ENCODE measurements at regions not wholly inside any gene's neighbourhood (a gene's known extent, or its start where the extent isn't known, plus 50 kb on each side); places are given as distances from the start of the nearest gene placed in this dataset.

DNA sequence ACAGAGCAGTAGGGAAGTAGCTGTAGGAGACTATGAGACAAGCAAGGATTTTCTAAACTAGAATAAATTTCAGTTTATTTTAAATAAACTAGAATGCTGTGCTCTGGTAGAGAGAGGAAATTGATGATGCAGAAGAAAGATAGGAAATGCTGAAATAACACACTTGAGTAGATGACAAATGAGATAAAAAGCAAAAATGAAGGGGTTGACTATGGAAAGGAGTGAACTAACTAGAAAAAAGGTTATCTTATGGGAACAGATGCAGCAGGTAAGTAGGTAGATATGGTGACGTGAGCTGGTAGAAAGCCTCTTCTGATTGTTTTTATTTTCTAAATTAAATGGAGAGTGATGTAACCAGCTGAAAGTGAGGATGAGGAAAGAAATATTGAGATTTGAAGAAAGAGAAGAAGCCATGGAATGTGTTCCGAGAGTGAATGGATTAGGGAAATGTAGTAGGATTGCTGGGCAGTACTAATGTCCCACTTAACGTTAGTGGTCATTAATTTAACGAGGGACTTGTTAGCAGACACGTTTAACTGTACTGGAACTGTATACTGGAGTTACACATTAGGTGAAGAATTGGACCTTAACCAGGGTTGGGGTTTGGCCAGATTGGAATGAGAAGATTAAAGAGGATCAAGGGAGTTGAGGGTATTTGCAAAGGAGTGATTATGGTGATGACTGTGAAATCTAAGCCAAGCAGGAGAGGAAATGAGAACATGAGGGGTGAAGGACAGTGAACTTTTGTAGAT, 196.5 kb downstream of the TANC2 start:
- no peak overlapping the region for H3K9ac ChIP-seq (ENCODE audit: low read depth in 1 of 2, low read length in 2 of 2)
- H3K36me3 ChIP-seq (ENCODE audit: control insufficient read depth in 1 of 2, insufficient read depth in 2 of 2, low read length in 2 of 2): no peaks in the 10 kb centered on the region
- H3K27ac ChIP-seq (ENCODE audit: low read depth, low read length): no peak overlapping the region
- no peaks in the 10 kb centered on the region for H3K27me3 ChIP-seq (ENCODE audit: control insufficient read depth in 1 of 2, insufficient read depth in 2 of 2, low read length in 2 of 2)
- no peaks in the 10 kb centered on the region for H3K9me3 ChIP-seq (ENCODE audit: control insufficient read depth in 1 of 2, low read length in 2 of 2)
- no peak overlapping the region for H3K4me3 ChIP-seq (ENCODE audit: low read depth in 1 of 2, low read length in 2 of 2)
- no peaks in the 10 kb centered on the region for H3K4me1 ChIP-seq (ENCODE audit: control insufficient read depth in 1 of 2, insufficient read depth in 2 of 2, low read length in 2 of 2)

DNA sequence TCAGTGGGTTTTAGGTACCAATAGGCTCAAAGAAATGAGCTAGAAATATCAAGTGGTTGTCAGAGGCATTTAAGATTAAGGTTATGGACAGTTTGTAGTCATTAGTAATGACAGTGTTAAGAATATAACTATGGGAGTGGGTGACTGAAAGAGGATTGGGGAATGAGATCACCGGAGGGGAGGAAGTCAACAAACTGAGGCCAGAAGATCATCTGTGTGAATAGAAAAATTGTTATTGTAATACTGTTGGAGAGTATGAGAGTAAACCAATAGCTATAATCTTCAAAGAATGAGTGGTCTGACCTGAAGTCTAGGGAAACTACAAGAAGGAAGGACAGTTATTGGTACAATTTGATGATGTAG, 197.1 kb downstream of the TANC2 start:
- H3K36me3 ChIP-seq (ENCODE audit: control insufficient read depth in 1 of 2, insufficient read depth in 2 of 2, low read length in 2 of 2): no peaks in the 10 kb centered on the region
- no peak overlapping the region for H3K27ac ChIP-seq (ENCODE audit: low read depth, low read length)
- H3K27me3 ChIP-seq (ENCODE audit: control insufficient read depth in 1 of 2, insufficient read depth in 2 of 2, low read length in 2 of 2): no peaks in the 10 kb centered on the region
- no peak overlapping the region for H3K4me3 ChIP-seq (ENCODE audit: low read depth in 1 of 2, low read length in 2 of 2)
- no peak overlapping the region for H3K9ac ChIP-seq (ENCODE audit: low read depth in 1 of 2, low read length in 2 of 2)
- no peaks in the 10 kb centered on the region for H3K4me1 ChIP-seq (ENCODE audit: control insufficient read depth in 1 of 2, insufficient read depth in 2 of 2, low read length in 2 of 2)
- H3K9me3 ChIP-seq (ENCODE audit: control insufficient read depth in 1 of 2, low read length in 2 of 2): no peaks in the 10 kb centered on the region

DNA sequence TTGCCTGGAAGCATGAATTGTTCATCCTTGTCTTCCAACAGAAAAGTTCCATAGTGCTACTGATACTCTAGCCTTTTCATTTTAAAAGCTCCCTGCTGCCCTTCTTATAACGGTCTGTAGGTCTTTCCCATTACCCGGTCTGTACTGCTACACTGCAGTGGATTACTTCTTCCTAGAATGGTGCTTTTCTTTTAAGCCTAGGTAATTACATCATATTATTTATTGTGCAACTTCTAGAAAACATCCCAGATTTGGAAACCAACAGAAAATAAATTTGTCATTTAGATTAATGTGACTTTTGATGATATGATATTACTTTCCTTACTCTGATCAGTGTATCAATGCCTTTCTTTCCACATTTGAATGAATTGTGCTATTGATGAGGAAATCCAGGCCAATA, 199.4 kb downstream of the TANC2 start:
- H3K27ac ChIP-seq (ENCODE audit: low read depth, low read length): no peak overlapping the region
- no peaks in the 10 kb centered on the region for H3K27me3 ChIP-seq (ENCODE audit: control insufficient read depth in 1 of 2, insufficient read depth in 2 of 2, low read length in 2 of 2)
- H3K36me3 ChIP-seq (ENCODE audit: control insufficient read depth in 1 of 2, insufficient read depth in 2 of 2, low read length in 2 of 2): no peaks in the 10 kb centered on the region
- H3K9me3 ChIP-seq (ENCODE audit: control insufficient read depth in 1 of 2, low read length in 2 of 2): no peaks in the 10 kb centered on the region
- H3K4me3 ChIP-seq (ENCODE audit: low read depth in 1 of 2, low read length in 2 of 2): no peak overlapping the region
- H3K4me1 ChIP-seq (ENCODE audit: control insufficient read depth in 1 of 2, insufficient read depth in 2 of 2, low read length in 2 of 2): no peaks in the 10 kb centered on the region
- H3K9ac ChIP-seq (ENCODE audit: low read depth in 1 of 2, low read length in 2 of 2): no peak overlapping the region

DNA sequence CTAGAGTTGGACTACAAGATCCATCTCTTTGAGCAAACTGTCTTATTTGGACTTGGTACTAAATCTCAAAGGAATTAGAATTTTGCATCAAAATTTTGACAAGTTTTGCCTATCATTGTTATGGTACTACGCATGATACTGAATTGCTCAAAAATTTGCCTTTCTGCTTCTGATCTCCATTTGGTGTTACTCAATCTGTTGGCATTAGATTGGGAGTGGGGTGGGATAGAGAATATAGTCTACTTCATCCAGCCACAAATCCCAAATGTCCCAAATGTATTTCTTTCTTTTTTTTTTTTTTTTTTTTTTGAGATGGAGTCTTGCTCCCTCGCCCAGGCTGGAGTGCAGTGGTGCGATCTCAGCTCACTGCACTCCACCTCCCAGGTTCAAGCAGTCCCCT, 204.8 kb downstream of the TANC2 start:
- Histone ChIP-seq H3K4me1 (ENCODE audit: control insufficient read depth in 1 of 2, insufficient read depth in 2 of 2, low read length in 2 of 2) (no peaks in the 10 kb centered on the region), H3K4me3 (ENCODE audit: low read depth in 1 of 2, low read length in 2 of 2) (no peak overlapping the region), H3K9me3 (ENCODE audit: control insufficient read depth in 1 of 2, low read length in 2 of 2) (no peaks in the 10 kb centered on the region), H3K27ac (ENCODE audit: low read depth, low read length) (no peak overlapping the region), H3K27me3 (ENCODE audit: control insufficient read depth in 1 of 2, insufficient read depth in 2 of 2, low read length in 2 of 2) (no peaks in the 10 kb centered on the region), H3K36me3 (ENCODE audit: control insufficient read depth in 1 of 2, insufficient read depth in 2 of 2, low read length in 2 of 2) (no peaks in the 10 kb centered on the region), H3K9ac (ENCODE audit: low read depth in 1 of 2, low read length in 2 of 2) (no peak overlapping the region)

DNA sequence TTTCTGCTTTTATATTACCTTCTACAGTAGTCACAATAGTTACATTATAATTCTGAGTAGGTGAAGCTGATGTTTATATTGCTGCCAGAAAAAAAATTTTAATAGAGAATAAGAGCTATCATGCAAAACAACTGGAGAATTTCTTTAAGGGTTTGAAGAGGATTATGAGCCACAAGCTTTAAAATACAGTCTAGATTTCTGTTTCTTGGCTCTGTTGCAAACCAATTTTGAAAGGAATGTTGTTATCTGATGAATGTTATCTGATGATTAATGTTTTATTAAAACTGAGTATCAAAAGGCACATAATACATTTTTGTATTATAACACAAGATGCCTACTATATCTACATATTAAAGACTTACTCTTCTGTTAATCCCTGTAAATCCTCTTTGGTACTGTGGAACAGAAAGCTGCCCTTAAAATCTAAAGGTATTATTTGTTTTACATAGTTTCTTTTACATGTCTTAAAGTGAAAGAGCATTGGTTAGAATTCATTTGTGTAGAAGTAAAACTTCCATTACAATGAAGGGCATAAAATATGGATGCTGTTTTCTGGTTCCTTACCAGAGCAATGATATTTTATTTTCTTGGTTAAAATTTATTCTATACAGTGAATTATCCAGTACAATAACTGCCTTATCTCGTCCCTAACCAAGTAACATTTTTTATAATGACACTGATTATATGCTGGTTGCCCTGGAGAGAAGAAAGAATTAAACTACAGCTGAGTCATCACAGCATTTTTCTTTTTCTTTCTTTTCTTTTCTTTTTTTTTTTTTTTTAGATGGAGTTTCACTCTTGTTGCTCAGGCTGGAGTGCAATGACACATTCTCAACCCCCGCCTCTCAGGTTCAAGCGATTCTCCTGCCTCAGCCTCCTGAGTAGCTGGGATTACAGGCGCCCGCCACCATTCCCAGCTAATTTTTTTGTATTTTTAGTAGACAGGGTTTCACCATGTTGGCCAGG, 205.7 kb downstream of the TANC2 start:
- Histone ChIP-seq H3K27me3 (ENCODE audit: control insufficient read depth in 1 of 2, insufficient read depth in 2 of 2, low read length in 2 of 2) (no peaks in the 10 kb centered on the region), H3K9me3 (ENCODE audit: control insufficient read depth in 1 of 2, low read length in 2 of 2) (no peaks in the 10 kb centered on the region), H3K36me3 (ENCODE audit: control insufficient read depth in 1 of 2, insufficient read depth in 2 of 2, low read length in 2 of 2) (no peaks in the 10 kb centered on the region), H3K4me3 (ENCODE audit: low read depth in 1 of 2, low read length in 2 of 2) (no peak overlapping the region), H3K27ac (ENCODE audit: low read depth, low read length) (no peak overlapping the region), H3K9ac (ENCODE audit: low read depth in 1 of 2, low read length in 2 of 2) (no peak overlapping the region), H3K4me1 (ENCODE audit: control insufficient read depth in 1 of 2, insufficient read depth in 2 of 2, low read length in 2 of 2) (no peaks in the 10 kb centered on the region)

DNA sequence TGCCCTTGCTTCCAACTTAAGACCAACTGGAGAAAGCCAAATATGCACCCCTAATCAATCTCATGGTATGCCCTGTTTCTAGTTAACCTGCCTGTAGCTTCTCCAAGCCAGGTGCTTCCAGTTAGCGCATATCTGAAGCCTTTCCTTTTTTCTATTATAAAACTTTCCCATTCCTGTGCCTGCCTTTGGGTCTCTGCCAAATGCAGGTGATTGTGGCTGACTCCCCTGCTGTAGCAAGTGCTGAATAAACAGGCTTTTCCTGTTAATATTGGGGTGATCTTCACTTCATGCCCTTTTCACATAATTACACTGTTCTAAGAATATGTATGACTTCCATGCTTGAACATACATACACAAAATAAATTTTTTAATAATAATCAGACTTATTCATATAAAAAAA, 207.4 kb downstream of the TANC2 start:
- no peaks in the 10 kb centered on the region for H3K4me1 ChIP-seq (ENCODE audit: control insufficient read depth in 1 of 2, insufficient read depth in 2 of 2, low read length in 2 of 2)
- no peak overlapping the region for H3K27ac ChIP-seq (ENCODE audit: low read depth, low read length)

DNA sequence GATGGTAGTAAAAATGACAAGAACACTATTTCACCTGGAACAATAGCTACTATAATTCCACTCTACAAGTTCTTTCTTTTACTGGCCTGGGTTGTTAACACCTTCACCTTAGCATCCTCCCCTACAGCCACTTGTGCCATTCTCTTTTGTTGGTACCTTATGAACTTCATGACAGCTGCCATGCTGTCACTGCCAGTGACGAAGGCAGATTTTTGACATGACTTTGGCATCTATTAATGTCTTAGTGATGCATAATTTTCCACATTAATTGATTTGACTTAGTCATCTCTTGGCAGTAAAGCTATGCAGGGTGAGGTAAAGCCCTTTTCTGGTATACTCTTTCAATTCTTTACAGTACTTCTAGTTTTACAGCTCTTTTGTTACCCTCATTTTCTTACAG, 207.9 kb downstream of the TANC2 start:
- Histone ChIP-seq H3K9ac (ENCODE audit: low read depth in 1 of 2, low read length in 2 of 2) (no peak overlapping the region), H3K4me1 (ENCODE audit: control insufficient read depth in 1 of 2, insufficient read depth in 2 of 2, low read length in 2 of 2) (no peaks in the 10 kb centered on the region), H3K9me3 (ENCODE audit: control insufficient read depth in 1 of 2, low read length in 2 of 2) (no peaks in the 10 kb centered on the region), H3K36me3 (ENCODE audit: control insufficient read depth in 1 of 2, insufficient read depth in 2 of 2, low read length in 2 of 2) (no peaks in the 10 kb centered on the region), H3K27me3 (ENCODE audit: control insufficient read depth in 1 of 2, insufficient read depth in 2 of 2, low read length in 2 of 2) (no peaks in the 10 kb centered on the region), H3K4me3 (ENCODE audit: low read depth in 1 of 2, low read length in 2 of 2) (no peak overlapping the region), H3K27ac (ENCODE audit: low read depth, low read length) (no peak overlapping the region)

More for the DNA sequence above, 207.4 kb downstream of the TANC2 start:
- H3K36me3 ChIP-seq (ENCODE audit: control insufficient read depth in 1 of 2, insufficient read depth in 2 of 2, low read length in 2 of 2): no peaks in the 10 kb centered on the region
- no peaks in the 10 kb centered on the region for H3K27me3 ChIP-seq (ENCODE audit: control insufficient read depth in 1 of 2, insufficient read depth in 2 of 2, low read length in 2 of 2)
- no peak overlapping the region for H3K9ac ChIP-seq (ENCODE audit: low read depth in 1 of 2, low read length in 2 of 2)
- H3K9me3 ChIP-seq (ENCODE audit: control insufficient read depth in 1 of 2, low read length in 2 of 2): no peaks in the 10 kb centered on the region
- no peak overlapping the region for H3K4me3 ChIP-seq (ENCODE audit: low read depth in 1 of 2, low read length in 2 of 2)

DNA sequence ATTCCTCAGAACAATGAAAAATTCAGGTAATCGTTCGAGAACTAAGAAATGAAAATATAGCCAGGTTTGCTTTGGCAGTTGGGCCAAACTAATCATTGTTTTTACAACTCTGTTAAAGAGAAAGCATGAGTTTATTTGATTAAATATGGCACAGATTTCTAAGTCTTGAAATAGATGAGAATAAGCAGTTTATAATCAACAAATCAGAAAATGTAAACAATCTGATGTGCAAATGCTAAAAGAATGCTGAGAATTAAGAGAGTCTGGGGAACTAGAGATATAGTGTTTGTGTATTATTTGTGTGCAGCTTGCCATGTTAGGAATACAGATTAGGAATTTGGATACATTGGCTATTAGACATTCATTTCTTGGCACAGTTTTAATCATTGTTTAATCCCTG, 212.5 kb downstream of the TANC2 start:
- Histone ChIP-seq H3K27ac (ENCODE audit: low read depth, low read length) (no peak overlapping the region), H3K9me3 (ENCODE audit: control insufficient read depth in 1 of 2, low read length in 2 of 2) (no peaks in the 10 kb centered on the region), H3K36me3 (ENCODE audit: control insufficient read depth in 1 of 2, insufficient read depth in 2 of 2, low read length in 2 of 2) (no peaks in the 10 kb centered on the region), H3K4me1 (ENCODE audit: control insufficient read depth in 1 of 2, insufficient read depth in 2 of 2, low read length in 2 of 2) (no peaks in the 10 kb centered on the region), H3K27me3 (ENCODE audit: control insufficient read depth in 1 of 2, insufficient read depth in 2 of 2, low read length in 2 of 2) (no peaks in the 10 kb centered on the region), H3K4me3 (ENCODE audit: low read depth in 1 of 2, low read length in 2 of 2) (no peak overlapping the region), H3K9ac (ENCODE audit: low read depth in 1 of 2, low read length in 2 of 2) (no peak overlapping the region)

DNA sequence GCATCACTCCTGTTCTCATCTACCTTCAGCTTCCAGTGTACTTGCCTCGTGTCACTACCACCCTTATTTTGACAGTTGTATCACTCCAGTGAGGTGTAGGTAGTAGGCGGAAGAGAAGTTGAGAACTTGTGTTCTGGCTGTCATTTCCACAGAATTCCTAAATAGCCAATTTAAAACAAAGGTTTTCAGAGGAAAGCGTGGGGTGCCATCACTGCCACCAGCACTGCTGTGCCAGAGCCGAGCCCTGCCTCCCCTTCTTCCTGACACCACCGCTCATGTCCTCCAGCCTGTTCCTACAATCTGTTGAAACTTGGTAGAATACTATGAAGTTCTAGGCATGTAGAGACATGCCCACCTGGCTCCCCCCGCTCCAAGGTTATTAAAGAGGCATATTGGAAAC, 215.8 kb downstream of the TANC2 start:
- Histone ChIP-seq H3K9me3 (ENCODE audit: control insufficient read depth in 1 of 2, low read length in 2 of 2) (no peaks in the 10 kb centered on the region), H3K36me3 (ENCODE audit: control insufficient read depth in 1 of 2, insufficient read depth in 2 of 2, low read length in 2 of 2) (no peaks in the 10 kb centered on the region), H3K4me3 (ENCODE audit: low read depth in 1 of 2, low read length in 2 of 2) (no peak overlapping the region), H3K4me1 (ENCODE audit: control insufficient read depth in 1 of 2, insufficient read depth in 2 of 2, low read length in 2 of 2) (no peaks in the 10 kb centered on the region), H3K27ac (ENCODE audit: low read depth, low read length) (no peak overlapping the region), H3K27me3 (ENCODE audit: control insufficient read depth in 1 of 2, insufficient read depth in 2 of 2, low read length in 2 of 2) (no peaks in the 10 kb centered on the region), H3K9ac (ENCODE audit: low read depth in 1 of 2, low read length in 2 of 2) (no peak overlapping the region)

DNA sequence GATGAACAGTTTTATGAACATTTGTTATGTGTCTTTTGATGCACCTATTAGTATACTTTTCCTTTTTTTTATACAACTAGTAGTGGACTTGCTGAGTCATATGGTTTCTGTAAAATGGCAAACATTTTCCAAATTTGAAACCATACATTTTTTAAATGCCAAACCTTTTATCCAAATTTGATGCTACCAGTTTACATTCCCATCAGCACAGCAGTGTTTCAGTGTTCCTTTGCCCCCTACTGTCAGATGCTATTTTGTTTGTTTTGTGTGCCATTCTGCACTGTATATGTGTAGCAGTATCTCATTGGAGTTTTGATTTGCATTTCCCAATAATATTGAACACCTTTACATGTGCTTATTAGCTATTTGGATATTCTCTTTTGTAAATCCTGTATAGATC, 219.4 kb downstream of the TANC2 start:
- no peaks in the 10 kb centered on the region for H3K9me3 ChIP-seq (ENCODE audit: control insufficient read depth in 1 of 2, low read length in 2 of 2)
- H3K36me3 ChIP-seq (ENCODE audit: control insufficient read depth in 1 of 2, insufficient read depth in 2 of 2, low read length in 2 of 2): no peaks in the 10 kb centered on the region
- H3K27me3 ChIP-seq (ENCODE audit: control insufficient read depth in 1 of 2, insufficient read depth in 2 of 2, low read length in 2 of 2): no peaks in the 10 kb centered on the region
- no peak overlapping the region for H3K4me3 ChIP-seq (ENCODE audit: low read depth in 1 of 2, low read length in 2 of 2)
- H3K9ac ChIP-seq (ENCODE audit: low read depth in 1 of 2, low read length in 2 of 2): no peak overlapping the region
- H3K4me1 ChIP-seq (ENCODE audit: control insufficient read depth in 1 of 2, insufficient read depth in 2 of 2, low read length in 2 of 2): no peaks in the 10 kb centered on the region
- H3K27ac ChIP-seq (ENCODE audit: low read depth, low read length): no peak overlapping the region

Data from duodenal mucosa (tissue), 2 donors.